Testis (tissue), 2 donors: ENCODE measurements at regions not wholly inside any gene's neighbourhood (a gene's known extent, or its start where the extent isn't known, plus 50 kb on each side); places are given as distances from the start of the nearest gene placed in this dataset.

ENCODE experiments used
- CTCF ChIP-seq, 3 experiments: fragments of 450-650 bp in 2 of 3; fragments of 200-600 bp in 1 of 3; sonication (generic) in 1 of 3; IDR thresholded peaks; one replicate each; pipeline ENCODE4 v1.5.1; 2016 to 2019; ENCODE audit warnings: antibody characterized with exemption in 3 of 3, mild to moderate bottlenecking in 2 of 3, moderate library complexity in 1 of 3
- POLR2A ChIP-seq: fragments of 450-650 bp; IDR thresholded peaks from one replicate; pipeline ENCODE4 v1.6.1; 2017; ENCODE audit warnings: antibody characterized with exemption, mild to moderate bottlenecking, moderate library complexity

GRCh38 chr11:127627629-127628457 lies 627.3 kb upstream of the KIRREL3 start:
- TF ChIP-seq CTCF (IDR thresholded peaks at IDR 0.05) (no peak), POLR2A (no peak)
